ENCODE measurements at regions not wholly inside any gene's neighbourhood (a gene's known extent, or its start where the extent isn't known, plus 50 kb on each side); places are given as distances from the start of the nearest gene placed in this dataset.

GRCh38 chr2:209102319-209102718, 321.5 kb upstream of the MAP2 start:
- no peaks in the 10 kb centered on the region for H3K9me3 ChIP-seq (ENCODE audit: control insufficient read depth, insufficient read depth, low read length)
- H3K4me1 ChIP-seq (ENCODE audit: control insufficient read depth, low read length): no peaks in the 10 kb centered on the region
- no peaks in the 10 kb centered on the region for H3K27me3 ChIP-seq (ENCODE audit: control insufficient read depth, low read length)
- H3K9me2 ChIP-seq (replicated peaks; ENCODE audit: control insufficient read depth, low read length): no peaks in the 10 kb centered on the region
- no peak overlapping the region for H3K27ac ChIP-seq (ENCODE audit: low read depth, low read length)
- no peaks in the 10 kb centered on the region for H4K20me1 ChIP-seq (ENCODE audit: control insufficient read depth, insufficient read depth, low read depth, low read length)
- TF ChIP-seq EZH2phosphoT487 (IDR thresholded peaks at IDR 0.05; ENCODE audit: borderline replicate concordance, low read length): no peak
- TF ChIP-seq CTCF (IDR thresholded peaks at IDR 0.05; ENCODE audit: low read depth, low read length, poor library complexity, severe bottlenecking): no peak
- no peak overlapping the region for H3K4me2 ChIP-seq (ENCODE audit: low read length)
- no peak overlapping the region for H3K4me3 ChIP-seq (ENCODE audit: low read length)
- no peaks in the 10 kb centered on the region for H3K79me2 ChIP-seq (ENCODE audit: control insufficient read depth, low read length)
- no peaks in the 10 kb centered on the region for H3F3A ChIP-seq (ENCODE audit: control insufficient read depth, insufficient read depth)
- no peaks in the 10 kb centered on the region for H3K36me3 ChIP-seq (ENCODE audit: control insufficient read depth, low read length)

- Histone ChIP-seq H3K4me1 (ENCODE audit: control insufficient read depth, low read length) (no peaks in the 10 kb centered on the region), H3K27me3 (ENCODE audit: control insufficient read depth, low read length) (no peaks in the 10 kb centered on the region), H4K20me1 (ENCODE audit: control insufficient read depth, insufficient read depth, low read depth, low read length) (no peaks in the 10 kb centered on the region), H3K27ac (ENCODE audit: low read depth, low read length) (no peak overlapping the region), H3K36me3 (ENCODE audit: control insufficient read depth, low read length) (no peaks in the 10 kb centered on the region), H3F3A (ENCODE audit: control insufficient read depth, insufficient read depth) (no peaks in the 10 kb centered on the region), H3K9me3 (ENCODE audit: control insufficient read depth, insufficient read depth, low read length) (no peaks in the 10 kb centered on the region), H3K79me2 (ENCODE audit: control insufficient read depth, low read length) (no peaks in the 10 kb centered on the region), H3K9me2 (replicated peaks; ENCODE audit: control insufficient read depth, low read length) (no peaks in the 10 kb centered on the region), H3K4me2 (ENCODE audit: low read length) (no peak overlapping the region), H3K4me3 (ENCODE audit: low read length) (no peak overlapping the region)
- no peak for TF ChIP-seq CTCF (IDR thresholded peaks at IDR 0.05; ENCODE audit: low read depth, low read length, poor library complexity, severe bottlenecking)
- TF ChIP-seq EZH2phosphoT487 (IDR thresholded peaks at IDR 0.05; ENCODE audit: borderline replicate concordance, low read length): no peak
Measured at GRCh38 chr2:209113026-209113425, 310.8 kb upstream of the MAP2 start.

GRCh38 chr2:209114588-209115240, 309.1 kb upstream of the MAP2 start:
- Histone ChIP-seq H3K9me3 (ENCODE audit: control insufficient read depth, insufficient read depth, low read length) (no peaks in the 10 kb centered on the region), H3K9me2 (replicated peaks; ENCODE audit: control insufficient read depth, low read length) (no peaks in the 10 kb centered on the region), H4K20me1 (ENCODE audit: control insufficient read depth, insufficient read depth, low read depth, low read length) (no peaks in the 10 kb centered on the region), H3K4me1 (ENCODE audit: control insufficient read depth, low read length) (no peaks in the 10 kb centered on the region), H3K4me3 (ENCODE audit: low read length) (no peak overlapping the region), H3F3A (ENCODE audit: control insufficient read depth, insufficient read depth) (no peaks in the 10 kb centered on the region), H3K36me3 (ENCODE audit: control insufficient read depth, low read length) (no peaks in the 10 kb centered on the region), H3K4me2 (ENCODE audit: low read length) (no peak overlapping the region), H3K27me3 (ENCODE audit: control insufficient read depth, low read length) (no peaks in the 10 kb centered on the region), H3K27ac (ENCODE audit: low read depth, low read length) (no peak overlapping the region), H3K79me2 (ENCODE audit: control insufficient read depth, low read length) (no peaks in the 10 kb centered on the region)
- no peak for TF ChIP-seq EZH2phosphoT487 (IDR thresholded peaks at IDR 0.05; ENCODE audit: borderline replicate concordance, low read length)
- TF ChIP-seq CTCF (IDR thresholded peaks at IDR 0.05; ENCODE audit: low read depth, low read length, poor library complexity, severe bottlenecking): no peak
